ENCODE measurements at regions not wholly inside any gene's neighbourhood (a gene's known extent, or its start where the extent isn't known, plus 50 kb on each side); places are given as distances from the start of the nearest gene placed in this dataset.

GRCh38 chr1:113293256-113293626 lies 97.1 kb upstream of the MAGI3 start:
- Histone ChIP-seq H3K27ac (ENCODE audit: low read length) (no peak overlapping the region), H3K4me2 (ENCODE audit: low read depth, low read length) (no peak overlapping the region), H3K4me1 (ENCODE audit: low read length) (no peaks in the 10 kb centered on the region), H3K9ac (ENCODE audit: low read length) (no peak overlapping the region), H3K36me3 (replicated peaks; ENCODE audit: insufficient read depth, low read length) (no peaks in the 10 kb centered on the region), H3K4me3 (ENCODE audit: low read length) (no peak overlapping the region), H3K27me3 (replicated peaks; ENCODE audit: insufficient read depth, low read length) (no peaks in the 10 kb centered on the region), H3F3A (ENCODE audit: insufficient read depth, low read length) (no peaks in the 10 kb centered on the region), H3K9me3 (replicated peaks; ENCODE audit: insufficient read depth, low read length) (no peaks in the 10 kb centered on the region), H3K9me2 (replicated peaks; ENCODE audit: insufficient read depth, low read length) (no peaks in the 10 kb centered on the region), H2AFZ (ENCODE audit: low read length) (no peak overlapping the region), H4K20me1 (ENCODE audit: insufficient read depth, low read length) (no peaks in the 10 kb centered on the region), H3K79me2 (ENCODE audit: low read length) (no peaks in the 10 kb centered on the region)
- DNase-seq = no peak
- TF ChIP-seq EZH2phosphoT487 (IDR thresholded peaks at IDR 0.05; ENCODE audit: low read length) = no peak
- no peak for TF ChIP-seq CTCF (IDR thresholded peaks at IDR 0.05; ENCODE audit: low read length)
- TF ChIP-seq EZH2 (optimal IDR thresholded peaks at IDR 0.05; ENCODE audit: low read depth, low read length) = no peak

DNA sequence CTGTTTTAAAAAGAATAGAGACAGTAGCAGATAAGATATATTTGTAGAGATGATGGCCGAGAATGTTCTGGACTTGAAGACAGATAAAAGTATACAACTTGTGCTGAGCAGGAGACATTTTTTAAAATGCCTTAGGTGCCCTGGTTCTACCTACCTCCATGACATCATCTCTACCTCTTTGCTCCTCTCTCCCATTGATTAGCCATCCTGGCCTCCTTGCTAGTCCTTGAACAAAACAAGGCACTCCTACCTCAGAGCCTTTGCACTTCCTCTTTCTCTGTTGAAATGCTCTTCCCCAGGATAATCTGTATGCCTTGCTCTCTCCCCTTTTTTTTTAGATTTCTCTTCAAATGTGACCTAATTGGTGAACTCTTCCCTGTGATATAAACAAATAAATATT lies 92.6 kb upstream of the MAGI3 start:
- Histone ChIP-seq H3K79me2 (ENCODE audit: low read length) (no peaks in the 10 kb centered on the region), H3K9me2 (replicated peaks; ENCODE audit: insufficient read depth, low read length) (no peaks in the 10 kb centered on the region), H4K20me1 (ENCODE audit: insufficient read depth, low read length) (no peaks in the 10 kb centered on the region), H3K9me3 (replicated peaks; ENCODE audit: insufficient read depth, low read length) (no peaks in the 10 kb centered on the region), H3K4me1 (ENCODE audit: low read length) (no peaks in the 10 kb centered on the region), H3K27ac (ENCODE audit: low read length) (no peak overlapping the region), H3K4me3 (ENCODE audit: low read length) (no peak overlapping the region), H3K27me3 (replicated peaks; ENCODE audit: insufficient read depth, low read length) (no peaks in the 10 kb centered on the region), H3K36me3 (replicated peaks; ENCODE audit: insufficient read depth, low read length) (no peaks in the 10 kb centered on the region), H3F3A (ENCODE audit: insufficient read depth, low read length) (no peaks in the 10 kb centered on the region), H3K9ac (ENCODE audit: low read length) (no peak overlapping the region), H3K4me2 (ENCODE audit: low read depth, low read length) (no peak overlapping the region), H2AFZ (ENCODE audit: low read length) (no peak overlapping the region)
- no peak for DNase-seq
- TF ChIP-seq CTCF (IDR thresholded peaks at IDR 0.05; ENCODE audit: low read length) (no peak), EZH2 (optimal IDR thresholded peaks at IDR 0.05; ENCODE audit: low read depth, low read length) (no peak), EZH2phosphoT487 (IDR thresholded peaks at IDR 0.05; ENCODE audit: low read length) (no peak)

GRCh38 chr1:113298941-113299340 lies 91.4 kb upstream of the MAGI3 start:
- Histone ChIP-seq H3F3A (ENCODE audit: insufficient read depth, low read length) (no peaks in the 10 kb centered on the region), H3K27ac (ENCODE audit: low read length) (no peak overlapping the region), H3K9ac (ENCODE audit: low read length) (no peak overlapping the region), H3K4me1 (ENCODE audit: low read length) (no peaks in the 10 kb centered on the region), H3K36me3 (replicated peaks; ENCODE audit: insufficient read depth, low read length) (no peaks in the 10 kb centered on the region), H3K9me2 (replicated peaks; ENCODE audit: insufficient read depth, low read length) (no peaks in the 10 kb centered on the region), H3K4me2 (ENCODE audit: low read depth, low read length) (no peak overlapping the region), H3K4me3 (ENCODE audit: low read length) (no peak overlapping the region), H3K27me3 (replicated peaks; ENCODE audit: insufficient read depth, low read length) (no peaks in the 10 kb centered on the region), H4K20me1 (ENCODE audit: insufficient read depth, low read length) (no peaks in the 10 kb centered on the region), H3K9me3 (replicated peaks; ENCODE audit: insufficient read depth, low read length) (no peaks in the 10 kb centered on the region), H2AFZ (ENCODE audit: low read length) (no peak overlapping the region), H3K79me2 (ENCODE audit: low read length) (no peaks in the 10 kb centered on the region)
- no peak for TF ChIP-seq CTCF (IDR thresholded peaks at IDR 0.05; ENCODE audit: low read length)
- no peak for TF ChIP-seq EZH2phosphoT487 (IDR thresholded peaks at IDR 0.05; ENCODE audit: low read length)
- no peak for TF ChIP-seq EZH2 (optimal IDR thresholded peaks at IDR 0.05; ENCODE audit: low read depth, low read length)
- DNase-seq = no peak
